Left forelimb (tissue), 1 donor: ENCODE measurements at regions not wholly inside any gene's neighbourhood (a gene's known extent, or its start where the extent isn't known, plus 50 kb on each side); places are given as distances from the start of the nearest gene placed in this dataset.
"Not testable (repeated sequence)": the region's sequence is repeated elsewhere in the genome, so short reads cannot be mapped to it uniquely, and the experiment has no call there.

ENCODE experiments used
- DNase-seq: peaks from one replicate; pipeline ENCODE4 v3.0.0-alpha.2; 2018; ENCODE audit warnings: low spot score

DNA sequence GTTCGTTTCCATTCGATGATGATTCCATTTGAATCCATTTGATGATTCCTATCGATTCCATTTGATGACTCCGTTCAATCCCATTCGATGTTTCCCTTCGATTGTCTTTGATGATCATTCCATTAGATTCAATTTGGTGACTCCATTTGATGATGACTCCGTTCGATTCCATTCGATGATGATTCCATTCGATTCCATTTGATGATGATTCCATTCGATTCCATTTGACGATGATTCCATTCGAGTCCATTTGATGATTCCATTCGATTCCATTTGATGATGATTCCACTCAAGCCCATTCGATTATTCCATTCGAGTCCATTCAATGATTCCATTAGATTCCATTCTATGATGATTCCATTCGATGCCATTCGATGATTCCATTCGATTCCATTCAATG is 2730.6 kb downstream of the RPIA start:
- not testable (repeated sequence) for DNase-seq

- DNase-seq, result not testable (repeated sequence)
Observed at GRCh38 chr2:91427148-91427547, 2735.7 kb downstream of the RPIA start.

DNA sequence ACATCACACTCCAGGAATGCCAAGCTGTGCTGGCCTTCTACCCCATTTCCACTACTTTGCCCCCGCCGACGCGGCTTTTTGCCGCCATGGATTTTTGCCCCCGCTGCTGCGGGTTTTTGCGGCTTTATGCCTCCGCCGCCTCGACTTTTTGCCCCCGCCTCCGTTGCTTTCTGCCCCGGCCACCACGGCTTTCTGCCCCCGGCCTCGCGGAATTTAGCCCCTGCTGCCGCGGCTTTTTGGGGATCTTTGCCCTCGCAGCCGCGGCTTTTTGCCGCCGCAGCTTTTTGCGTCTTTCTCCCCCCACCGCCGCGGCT is 2750.4 kb downstream of the RPIA start:
- not testable (repeated sequence) for DNase-seq

DNA sequence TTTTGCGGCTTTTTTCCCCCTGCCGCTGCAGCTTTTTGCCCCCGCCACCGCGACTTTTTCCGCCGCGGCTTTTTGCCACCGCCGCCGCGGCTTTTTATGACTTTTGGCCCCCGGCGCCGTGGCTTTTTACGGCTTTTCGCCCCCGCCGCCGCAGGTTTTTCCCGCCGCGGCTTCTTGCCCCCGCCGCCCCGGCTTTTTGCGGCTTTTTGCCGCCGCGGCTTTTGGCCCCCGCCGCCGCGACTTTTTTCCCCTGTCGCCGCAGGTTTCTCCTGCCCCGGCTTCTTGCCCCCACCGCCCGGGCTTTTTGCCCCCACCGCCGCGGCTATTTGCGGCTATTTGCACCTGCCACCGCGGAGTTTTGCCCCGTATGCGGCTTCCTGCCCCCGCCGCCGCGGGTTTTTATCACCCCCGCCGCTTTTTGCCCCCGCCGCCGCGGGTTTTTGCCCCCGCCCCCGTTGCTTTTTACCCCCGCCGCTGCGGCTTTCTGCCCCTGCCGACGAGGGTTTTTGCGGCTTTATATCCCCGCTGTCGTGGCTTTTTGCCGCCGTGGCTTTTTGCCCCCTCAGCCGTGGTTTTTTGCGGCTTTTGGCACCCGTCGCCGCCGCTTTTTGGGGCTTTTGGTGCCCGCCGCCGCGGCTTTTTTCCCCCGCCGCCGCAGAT is 2750.9 kb downstream of the RPIA start:
- DNase-seq, result peak; percentile 68

GRCh38 chr2:91442906-91443729 is 2751.6 kb downstream of the RPIA start:
- DNase-seq, result not testable (repeated sequence)

DNA sequence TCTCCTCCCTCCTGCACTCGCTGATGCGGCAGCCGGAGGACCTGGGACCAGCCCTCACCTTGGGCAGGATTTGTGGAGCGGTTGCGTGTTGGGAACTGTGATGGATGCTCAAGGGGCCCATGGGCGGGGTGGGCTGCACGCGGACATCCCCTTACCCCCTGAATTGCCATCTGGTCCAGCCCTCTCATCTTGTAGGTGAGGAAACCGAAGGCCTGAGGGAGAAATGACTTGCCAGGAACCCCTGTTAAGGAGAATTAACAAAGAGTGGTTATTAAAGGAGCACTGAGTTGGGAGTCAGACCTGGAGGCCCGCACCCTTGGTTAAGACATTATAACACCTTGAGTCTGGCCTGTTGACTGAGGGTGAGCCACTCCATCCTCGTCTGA is 2752.2 kb downstream of the RPIA start:
- peak; percentile 57 for DNase-seq

DNA sequence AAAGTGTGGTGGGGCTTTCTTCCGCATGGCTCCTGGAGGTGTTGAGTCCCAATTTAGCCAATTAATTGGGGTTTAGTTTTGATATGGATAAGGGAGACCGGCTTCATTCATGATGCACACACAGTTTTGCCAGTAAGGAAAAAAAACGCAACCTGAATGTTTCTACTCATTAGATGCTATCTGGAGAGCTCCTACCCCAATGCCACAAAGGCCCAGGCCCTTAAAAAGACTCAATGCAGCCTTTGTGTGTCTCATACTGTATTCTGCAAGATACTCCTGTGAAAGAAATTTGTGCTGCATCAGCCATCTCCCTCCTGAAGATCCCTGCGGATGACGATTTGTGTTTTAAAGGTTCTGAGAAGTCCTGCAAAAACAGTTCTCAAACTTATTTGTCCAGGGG is 2754.2 kb downstream of the RPIA start:
- not testable (repeated sequence) for DNase-seq

DNA sequence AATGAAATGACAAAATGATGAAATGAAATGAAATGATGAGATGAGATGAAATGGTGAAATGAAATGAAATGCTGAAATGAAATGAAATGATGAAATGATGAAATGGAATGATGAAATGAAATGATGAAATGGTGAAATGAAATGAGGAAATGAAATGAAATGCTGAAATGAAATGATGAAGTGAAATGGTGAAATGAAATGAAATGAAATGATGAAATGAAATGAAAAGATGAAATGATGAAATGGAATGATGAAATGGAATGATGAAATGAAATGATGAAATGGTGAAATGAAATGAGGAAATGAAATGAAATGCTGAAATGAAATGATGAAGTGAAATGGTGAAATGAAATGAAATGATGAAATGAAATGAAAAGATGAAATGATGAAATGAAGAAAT is 2755.0 kb downstream of the RPIA start:
- not testable (repeated sequence) for DNase-seq

DNA sequence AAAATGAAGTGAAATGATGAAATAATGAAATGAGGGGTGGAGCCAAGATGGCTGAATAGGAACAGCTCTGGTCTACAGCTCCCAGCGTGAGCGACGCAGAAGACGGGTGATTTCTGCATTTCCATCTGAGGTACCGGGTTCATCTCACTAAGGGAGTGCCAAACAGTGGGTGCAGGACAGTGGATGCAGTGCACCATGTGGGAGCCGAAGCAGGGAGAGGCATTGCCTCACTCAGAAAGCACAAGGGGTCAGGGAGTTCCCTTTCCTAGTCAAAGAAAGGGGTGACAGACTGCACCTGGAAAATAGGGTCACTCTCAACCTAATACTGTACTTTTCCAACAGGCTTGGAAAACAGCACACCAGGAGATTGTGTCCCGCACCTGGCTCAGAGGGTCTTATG is 2755.4 kb downstream of the RPIA start:
- not testable (repeated sequence) for DNase-seq

DNA sequence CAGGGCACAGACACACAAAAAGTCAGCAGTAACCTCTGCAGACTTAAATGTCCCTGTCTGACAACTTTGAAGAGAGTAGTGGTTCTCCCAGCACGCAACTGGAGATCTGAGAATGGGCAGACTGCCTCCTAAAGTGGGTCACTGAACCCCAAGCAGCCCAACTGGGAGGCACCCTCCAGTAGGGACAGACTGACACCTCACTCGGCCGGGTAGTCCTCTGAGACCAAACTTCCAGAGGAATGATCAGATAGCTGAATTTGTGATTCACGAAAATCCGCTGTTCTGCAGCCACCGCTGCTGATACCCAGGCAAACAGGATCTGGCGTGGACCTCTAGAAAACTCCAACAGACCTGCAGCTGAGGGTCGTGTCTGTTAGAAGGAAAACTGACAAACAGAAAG is 2756.0 kb downstream of the RPIA start:
- not testable (repeated sequence) for DNase-seq

- not testable (repeated sequence) for DNase-seq
Observed at GRCh38 chr2:91462292-91462691, 2770.8 kb downstream of the RPIA start.

DNA sequence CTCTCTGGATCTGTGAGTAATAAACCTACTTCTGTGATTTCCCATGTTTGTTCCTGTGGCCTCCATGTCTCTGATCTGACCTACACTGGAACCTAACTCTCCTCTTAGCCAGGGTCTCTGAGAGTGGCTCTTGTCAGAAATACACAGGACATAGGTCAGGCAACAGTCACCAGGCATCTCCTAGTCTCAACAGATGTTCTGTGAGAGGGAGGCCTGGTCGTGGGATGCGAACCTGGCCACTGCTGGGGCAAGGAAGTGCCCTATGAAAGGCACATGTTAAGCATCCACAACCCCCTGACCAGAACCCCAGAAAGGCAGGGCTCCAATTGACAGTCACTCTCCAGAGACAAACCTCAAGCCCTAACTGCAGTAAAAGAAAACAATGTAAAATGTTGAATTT is 2771.5 kb downstream of the RPIA start:
- DNase-seq, result not testable (repeated sequence)

GRCh38 chr2:91466780-91467363 is 2775.4 kb downstream of the RPIA start:
- DNase-seq, result not testable (repeated sequence)

GRCh38 chr2:91476244-91476935 is 2784.9 kb downstream of the RPIA start:
- DNase-seq, result not testable (repeated sequence)

- DNase-seq, result peak; percentile 66
Observed at GRCh38 chr2:91476936-91477246, 2785.4 kb downstream of the RPIA start.

DNA sequence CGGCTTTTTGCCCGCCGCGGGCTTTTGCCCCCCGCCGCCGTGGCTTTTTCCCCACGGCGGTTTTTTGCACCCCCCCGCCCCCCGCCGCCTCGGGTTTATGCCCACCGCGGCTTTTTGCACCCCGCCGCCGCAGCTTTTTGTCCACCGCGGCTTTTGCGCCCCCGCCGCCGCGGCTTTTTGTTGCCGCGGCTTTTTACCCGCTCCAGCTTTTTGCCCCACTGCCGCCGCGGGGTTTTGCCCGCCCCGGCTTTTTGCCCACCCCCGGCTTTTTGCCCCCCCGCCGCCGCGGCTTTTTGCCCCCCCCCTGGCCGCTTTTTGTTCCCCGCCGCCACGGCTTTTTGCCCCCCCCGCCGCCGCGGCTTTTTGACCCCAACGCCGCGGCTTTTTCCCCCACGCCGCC is 2785.8 kb downstream of the RPIA start:
- DNase-seq, result not testable (repeated sequence)

GRCh38 chr2:91477731-91478672 is 2786.5 kb downstream of the RPIA start:
- DNase-seq, result peak; percentile 84

- peak; percentile 71 for DNase-seq
Observed at GRCh38 chr2:91478851-91479718, 2787.6 kb downstream of the RPIA start.

- not testable (repeated sequence) for DNase-seq
Observed at GRCh38 chr2:91485226-91485625, 2793.8 kb downstream of the RPIA start.
